GM12874 (cell line): ENCODE measurements at regions not wholly inside any gene's neighbourhood (a gene's known extent, or its start where the extent isn't known, plus 50 kb on each side); places are given as distances from the start of the nearest gene placed in this dataset.

Source experiments
- CTCF ChIP-seq: IDR thresholded peaks from 2 replicates; pipeline ENCODE4 v1.5.1; 2011; ENCODE audit warnings: low read depth, mild to moderate bottlenecking, control low read depth, low read length, moderate library complexity; ENCODE audit not compliant: insufficient read depth

- no peak for TF ChIP-seq CTCF
These were observed 91.4 kb upstream of the NAMPT start for GRCh38 chr7:106376026-106376799.

- TF ChIP-seq CTCF, result no peak
These were observed 90.7 kb upstream of the NAMPT start for GRCh38 chr7:106375499-106375898.

GRCh38 chr7:106374437-106374836 is 89.7 kb upstream of the NAMPT start:
- TF ChIP-seq CTCF, result no peak

GRCh38 chr7:106372595-106373318 is 88.0 kb upstream of the NAMPT start:
- TF ChIP-seq CTCF, result no peak

GRCh38 chr7:106372126-106372525 is 87.3 kb upstream of the NAMPT start:
- no peak for TF ChIP-seq CTCF

- TF ChIP-seq CTCF, result no peak
These were observed 86.8 kb upstream of the NAMPT start for GRCh38 chr7:106371629-106372028.

- no peak for TF ChIP-seq CTCF
These were observed 85.8 kb upstream of the NAMPT start for GRCh38 chr7:106370542-106370941.
